AG04449 (cell line): ENCODE measurements at regions not wholly inside any gene's neighbourhood (a gene's known extent, or its start where the extent isn't known, plus 50 kb on each side); places are given as distances from the start of the nearest gene placed in this dataset.

ENCODE experiments used
- CTCF ChIA-PET: fragments of 350-600 bp; formaldehyde crosslinking; extraction: SDS; loops from one replicate; lab custom pipeline; 2021; ENCODE audit warnings: antibody characterized with exemption; lab: Yijun Ruan, JAX
- POLR2A ChIA-PET: fragments of 400-600, 350-600 bp; formaldehyde crosslinking; extraction: SDS; loops from one replicate; lab custom pipeline; 2020; ENCODE audit warnings: antibody characterized with exemption, inconsistent platforms; lab: Yijun Ruan, JAX
- DNase-seq: peaks from one replicate; pipeline ENCODE4 v3.0.0-alpha.2; 2010; ENCODE audit warnings: low read depth, low spot score
- H3K4me3 ChIP-seq: 2 replicates; pipeline ENCODE4 v1.5.1; 2011; ENCODE audit warnings: low read depth, mild to moderate bottlenecking, control low read depth, low read length
- TF ChIP-seq, protein P1 (sequence below): IDR thresholded peaks from one replicate; pipeline ENCODE4 v1.5.1; 2011; ENCODE audit warnings: mild to moderate bottlenecking, moderate library complexity, low read length, control low read depth, inconsistent platforms; ENCODE audit not compliant: insufficient read depth; ENCODE audit errors: missing control alignments

GRCh38 chr18:39620551-39621168 lies 2055.1 kb upstream of the CELF4 start:
- no peak for DNase-seq

GRCh38 chr18:39618265-39619003 lies 2052.8 kb upstream of the CELF4 start:
- TF ChIP-seq, protein P1, sequence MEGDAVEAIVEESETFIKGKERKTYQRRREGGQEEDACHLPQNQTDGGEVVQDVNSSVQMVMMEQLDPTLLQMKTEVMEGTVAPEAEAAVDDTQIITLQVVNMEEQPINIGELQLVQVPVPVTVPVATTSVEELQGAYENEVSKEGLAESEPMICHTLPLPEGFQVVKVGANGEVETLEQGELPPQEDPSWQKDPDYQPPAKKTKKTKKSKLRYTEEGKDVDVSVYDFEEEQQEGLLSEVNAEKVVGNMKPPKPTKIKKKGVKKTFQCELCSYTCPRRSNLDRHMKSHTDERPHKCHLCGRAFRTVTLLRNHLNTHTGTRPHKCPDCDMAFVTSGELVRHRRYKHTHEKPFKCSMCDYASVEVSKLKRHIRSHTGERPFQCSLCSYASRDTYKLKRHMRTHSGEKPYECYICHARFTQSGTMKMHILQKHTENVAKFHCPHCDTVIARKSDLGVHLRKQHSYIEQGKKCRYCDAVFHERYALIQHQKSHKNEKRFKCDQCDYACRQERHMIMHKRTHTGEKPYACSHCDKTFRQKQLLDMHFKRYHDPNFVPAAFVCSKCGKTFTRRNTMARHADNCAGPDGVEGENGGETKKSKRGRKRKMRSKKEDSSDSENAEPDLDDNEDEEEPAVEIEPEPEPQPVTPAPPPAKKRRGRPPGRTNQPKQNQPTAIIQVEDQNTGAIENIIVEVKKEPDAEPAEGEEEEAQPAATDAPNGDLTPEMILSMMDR, result no peak
- CTCF ChIA-PET, result no interaction called here
- POLR2A ChIA-PET, result no interaction called here
- no peak overlapping the region for H3K4me3 ChIP-seq
- DNase-seq, result no peak

More at GRCh38 chr18:39620551-39621168, 2055.1 kb upstream of the CELF4 start:
- no peak overlapping the region for H3K4me3 ChIP-seq
- ChIA-PET POLR2A (no interaction called here), CTCF (no interaction called here)
- TF ChIP-seq, protein P1, result no peak

DNA sequence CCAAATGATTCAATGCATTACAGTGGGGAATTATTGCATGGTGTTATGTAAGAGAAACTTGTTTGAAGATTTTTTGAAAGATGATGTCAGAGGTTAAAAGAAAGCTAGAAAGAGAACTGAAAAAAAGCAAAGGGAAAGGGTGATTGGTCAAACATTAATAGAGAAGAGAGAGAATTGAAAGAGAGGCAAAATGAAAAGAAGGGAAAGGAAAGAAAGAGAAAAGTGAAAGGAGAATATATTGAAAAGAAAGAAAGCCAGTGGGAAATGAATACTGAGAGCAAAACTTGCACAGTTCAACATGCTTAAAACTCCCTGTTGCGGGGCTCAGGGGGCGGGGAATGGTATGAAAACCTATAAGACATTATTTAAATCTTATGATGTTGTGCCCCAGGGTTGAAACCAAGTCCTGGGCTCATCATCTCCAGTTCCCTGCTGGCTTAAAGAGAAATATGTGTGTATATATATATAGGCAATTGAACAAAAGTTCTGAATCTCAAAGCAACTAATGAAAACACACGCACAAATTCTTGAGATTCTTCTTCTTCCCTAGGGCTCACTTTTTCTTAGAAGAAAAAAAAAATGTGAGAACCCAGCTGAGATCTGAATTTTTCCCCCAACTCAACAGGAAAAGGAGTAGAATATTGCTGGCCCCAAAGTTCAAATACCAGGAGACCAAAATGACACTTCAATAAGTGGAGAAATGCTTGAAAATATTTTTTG lies 2045.9 kb upstream of the CELF4 start:
- ChIA-PET CTCF (no interaction called here), POLR2A (no interaction called here)
- H3K4me3 ChIP-seq, result no peak overlapping the region
- DNase-seq, result no peak
- TF ChIP-seq, protein P1, result no peak

DNA sequence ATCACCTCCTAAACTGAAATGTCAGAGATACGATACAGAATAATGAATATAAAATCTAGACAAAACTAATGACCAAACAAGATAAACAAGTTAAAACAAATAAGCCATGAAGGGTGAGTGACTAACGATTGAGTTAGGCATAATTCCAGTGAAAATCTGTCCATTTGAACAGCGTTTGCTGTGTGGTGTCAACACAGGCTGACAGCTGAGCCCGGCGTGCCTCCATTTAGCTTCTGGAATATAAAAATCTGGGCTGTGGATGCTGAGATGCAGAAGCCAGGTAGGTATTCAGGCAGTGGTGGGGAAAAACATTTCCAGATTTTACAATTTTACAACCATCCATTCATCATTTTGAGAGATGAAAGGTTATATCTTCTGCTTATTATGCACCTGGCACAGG lies 2041.4 kb upstream of the CELF4 start:
- DNase-seq, result no peak
- TF ChIP-seq, protein P1, result no peak
- no peak overlapping the region for H3K4me3 ChIP-seq
- ChIA-PET POLR2A (no interaction called here), CTCF (no interaction called here)

- DNase-seq, result no peak
- TF ChIP-seq, protein P1, result no peak
- no peak overlapping the region for H3K4me3 ChIP-seq
- ChIA-PET POLR2A (no interaction called here), CTCF (no interaction called here)
These were observed 2039.2 kb upstream of the CELF4 start for GRCh38 chr18:39604836-39605235.

- H3K4me3 ChIP-seq, result no peak overlapping the region
- POLR2A ChIA-PET, result no interaction called here
- DNase-seq, result no peak
- TF ChIP-seq, protein P1, result no peak
- CTCF ChIA-PET, result no interaction called here
These were observed 2036.5 kb upstream of the CELF4 start for GRCh38 chr18:39602131-39602530.
